ENCODE measurements at regions not wholly inside any gene's neighbourhood (a gene's known extent, or its start where the extent isn't known, plus 50 kb on each side); places are given as distances from the start of the nearest gene placed in this dataset.

GRCh38 chr12:126389961-126390360 lies 1324.7 kb downstream of the AACS start:
- TF ChIP-seq EZH2 (IDR thresholded peaks at IDR 0.05; ENCODE audit: insufficient read depth, poor library complexity, severe bottlenecking) (no peak), EZH2phosphoT487 (IDR thresholded peaks at IDR 0.05; ENCODE audit: insufficient read depth, low read depth) (no peak)

All from GM23248 (cell line).